CD14-positive monocyte (primary cell): ENCODE measurements at regions not wholly inside any gene's neighbourhood (a gene's known extent, or its start where the extent isn't known, plus 50 kb on each side); places are given as distances from the start of the nearest gene placed in this dataset.

Source experiments
- DNase-seq, 3 donors: peaks; one replicate each; pipeline ENCODE4 v3.0.0-alpha.2; 2011 to 2022
- H2AFZ ChIP-seq: 2 replicates; pipeline ENCODE4 v1.6.0; 2012; ENCODE audit warnings: mild to moderate bottlenecking, low read depth, low read length, inconsistent platforms; ENCODE audit not compliant: insufficient read depth, poor library complexity, severe bottlenecking
- H3K27ac ChIP-seq, 2 donors: 1 replicate in 1 of 2; 2 replicates in 1 of 2; pipeline ENCODE4 v1.5.1; 2012 to 2013; ENCODE audit warnings: low read length in 2 of 2, control low read depth in 1 of 2, inconsistent platforms in 1 of 2, low read depth in 1 of 2, mild to moderate bottlenecking in 1 of 2
- H3K27me3 ChIP-seq, 2 donors: one replicate each; pipeline versions ENCODE4 v1.6.0 to v1.6.1; 2011 to 2013; ENCODE audit warnings: low read length in 2 of 2; ENCODE audit not compliant: control insufficient read depth in 2 of 2, insufficient read depth in 2 of 2
- H3K36me3 ChIP-seq, 2 donors: replicated peaks in 1 of 2; 1 replicate in 1 of 2; 2 replicates in 1 of 2; pipeline versions ENCODE4 v1.5.1 to v1.6.1; 2012 to 2013; ENCODE audit warnings: low read length in 2 of 2, control low read depth in 1 of 2, inconsistent platforms in 1 of 2, mild to moderate bottlenecking in 1 of 2; ENCODE audit not compliant: insufficient read depth in 2 of 2, control insufficient read depth in 1 of 2
- H3K4me1 ChIP-seq, 2 donors: 1 replicate in 1 of 2; 2 replicates in 1 of 2; pipeline versions ENCODE4 v1.5.1 to v1.6.1; 2012 to 2013; ENCODE audit warnings: low read length in 2 of 2, control low read depth in 1 of 2, inconsistent platforms in 1 of 2, mild to moderate bottlenecking in 1 of 2, moderate library complexity in 1 of 2; ENCODE audit not compliant: insufficient read depth in 2 of 2, control insufficient read depth in 1 of 2
- H3K4me2 ChIP-seq: replicated peaks from 2 replicates; pipeline ENCODE3; 2012; ENCODE audit warnings: low read length, moderate library complexity, mild to moderate bottlenecking; ENCODE audit not compliant: poor library complexity, severe bottlenecking; ENCODE audit errors: extremely low read depth
- H3K4me3 ChIP-seq, 3 experiments: fragments of 200-600 bp in 1 of 3; sonication (generic) in 1 of 3; replicated peaks in 1 of 3; 1 replicate in 2 of 3; 2 replicates in 1 of 3; pipeline ENCODE4 v1.5.1; 2011 to 2013; ENCODE audit warnings: low read length in 3 of 3, mild to moderate bottlenecking in 3 of 3, control low read depth in 2 of 3, low read depth in 2 of 3, inconsistent platforms in 1 of 3, moderate library complexity in 1 of 3
- H3K79me2 ChIP-seq: 2 replicates; pipeline ENCODE4 v1.6.0; 2012; ENCODE audit warnings: mild to moderate bottlenecking, control low read depth, inconsistent platforms, low read length, moderate library complexity; ENCODE audit not compliant: insufficient read depth
- H3K9ac ChIP-seq: 2 replicates; pipeline ENCODE4 v1.6.0; 2017; ENCODE audit warnings: low read length, mild to moderate bottlenecking; ENCODE audit not compliant: insufficient read depth, poor library complexity, severe bottlenecking
- H3K9me3 ChIP-seq, 2 donors: replicated peaks in 1 of 2; 1 replicate in 1 of 2; 2 replicates in 1 of 2; pipeline versions ENCODE4 v1.5.1 to v1.6.1; 2012 to 2013; ENCODE audit warnings: low read length in 2 of 2, control low read depth in 1 of 2; ENCODE audit not compliant: control insufficient read depth in 1 of 2, insufficient read depth in 1 of 2
- H4K20me1 ChIP-seq: 2 replicates; pipeline ENCODE4 v1.6.0; 2012; ENCODE audit warnings: mild to moderate bottlenecking, low read length, control low read depth, moderate library complexity; ENCODE audit not compliant: insufficient read depth
- H3K27ac Mint-ChIP-seq, 7 donors: one replicate each; pipeline ENCODE4 v1.8.0; 2020; ENCODE audit warnings: mild to moderate bottlenecking in 7 of 7, mixed read lengths in 7 of 7, moderate library complexity in 6 of 7, inconsistent platforms in 2 of 7
- H3K27me3 Mint-ChIP-seq, 3 donors: one replicate each; pipeline ENCODE4 v1.8.0; 2021 to 2022; ENCODE audit warnings: low read depth in 3 of 3, mild to moderate bottlenecking in 3 of 3, mixed read lengths in 3 of 3, moderate library complexity in 3 of 3, inconsistent platforms in 1 of 3
- H3K36me3 Mint-ChIP-seq, 2 donors: one replicate each; pipeline ENCODE4 v1.8.0; 2020; ENCODE audit warnings: mixed read lengths in 2 of 2, inconsistent platforms in 1 of 2, mild to moderate bottlenecking in 1 of 2
- H3K4me1 Mint-ChIP-seq: one replicate; pipeline ENCODE4 v1.8.0; 2020; ENCODE audit warnings: mild to moderate bottlenecking, mixed read lengths
- H3K4me3 Mint-ChIP-seq, 2 donors: one replicate each; pipeline ENCODE4 v1.8.0; 2020; ENCODE audit warnings: mild to moderate bottlenecking in 2 of 2, mixed read lengths in 2 of 2, moderate library complexity in 1 of 2
- H3K9me3 Mint-ChIP-seq, 7 donors: one replicate each; pipeline ENCODE4 v1.8.0; 2020 to 2022; ENCODE audit warnings: mixed read lengths in 7 of 7, mild to moderate bottlenecking in 6 of 7, moderate library complexity in 6 of 7, inconsistent platforms in 2 of 7
- CTCF ChIP-seq: fragments of 200-600 bp; IDR thresholded peaks from one replicate; pipeline ENCODE4 v1.8.0; 2022; ENCODE audit warnings: antibody characterized with exemption, mild to moderate bottlenecking
- WGBS: methylation state at CpG from one replicate; pipeline ENCODE4 v1.1.5; 2013; ENCODE audit warnings: missing lambda C conversion rate; ENCODE audit not compliant: insufficient coverage; 5-methylcytosine and 5-hydroxymethylcytosine counted together
- intact Hi-C, 2 donors: fragments of 100-400 bp; cut with micrococcal nuclease; formaldehyde crosslinking; loops; one replicate each; pipeline versions ENCODE4 v1.15.0 to v1.15.1; 2023

- Mint-ChIP-seq H3K36me3 (no peaks in the 10 kb centered on the region), H3K4me1 (no peaks in the 10 kb centered on the region), H3K9me3 (peaks cover 0 to 4% (median 1%) of the 10 kb centered on the region in 7 donors), H3K27me3 (peaks cover 0 to 2% (median 1%) of the 10 kb centered on the region in 3 donors), H3K4me3 (peak overlapping the region in 1 of 2 donors; percentile 28), H3K27ac (no peak overlapping the region)
- Histone ChIP-seq H2AFZ (no peak overlapping the region), H4K20me1 (no peaks in the 10 kb centered on the region), H3K4me3 (no peak overlapping the region), H3K79me2 (no peaks in the 10 kb centered on the region), H3K36me3 (no peaks in the 10 kb centered on the region), H3K9ac (no peak overlapping the region), H3K27me3 (no peaks in the 10 kb centered on the region), H3K9me3 (no peaks in the 10 kb centered on the region), H3K4me2 (no peak overlapping the region), H3K27ac (no peak overlapping the region), H3K4me1 (no peaks in the 10 kb centered on the region)
- WGBS = no CpG with 5 or more reads among the region's 2 CpGs
- intact Hi-C loops = no loop called here
- DNase-seq = no peak
- TF ChIP-seq CTCF = no peak
Measured at GRCh38 chr2:19507137-19507536, 148.7 kb upstream of the OSR1 start.

DNA sequence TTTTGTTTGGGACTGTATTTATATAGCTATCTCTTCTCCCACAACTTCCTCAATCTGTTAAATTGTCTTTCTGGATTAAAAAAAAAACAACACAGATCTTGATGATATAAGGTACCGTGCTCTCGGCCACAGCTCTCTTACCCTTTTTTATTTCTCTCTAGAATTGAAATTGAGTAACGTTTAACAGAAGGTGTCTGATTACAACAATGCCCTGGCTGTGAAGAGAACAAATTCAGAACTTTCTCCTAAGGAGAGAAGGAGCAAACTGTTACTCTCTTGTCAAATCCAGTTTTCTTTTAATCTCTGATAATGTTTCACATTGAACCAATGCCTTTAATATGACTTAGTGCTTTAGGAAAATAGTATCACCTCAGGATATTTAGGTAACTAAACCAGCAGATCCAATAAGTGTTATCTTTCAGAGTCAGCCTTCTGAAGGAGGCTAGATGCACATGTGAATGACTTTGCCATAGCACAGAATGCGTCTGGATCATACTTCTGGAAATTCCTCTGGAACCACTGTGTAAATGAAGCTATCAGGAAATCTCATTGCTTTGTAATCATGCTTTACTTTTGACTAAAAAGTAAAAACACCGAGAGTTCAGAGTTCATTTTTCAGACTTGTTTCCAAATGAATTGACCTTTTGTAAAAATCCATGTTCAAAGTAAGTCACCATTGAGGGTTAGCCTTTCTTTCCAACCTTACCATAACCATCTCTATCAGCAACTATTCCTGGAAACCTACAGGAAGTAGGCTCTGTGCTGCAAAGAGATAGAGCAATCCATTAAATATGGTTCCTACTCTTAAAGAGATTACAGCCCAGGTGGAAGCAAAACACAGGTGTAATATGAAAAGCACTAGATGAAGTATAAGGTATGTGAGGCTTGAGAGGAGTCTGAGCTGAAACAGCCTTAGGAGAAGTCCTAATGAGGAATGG lies 147.0 kb upstream of the OSR1 start:
- Histone ChIP-seq H3K9ac (no peak overlapping the region), H3K79me2 (no peaks in the 10 kb centered on the region), H2AFZ (no peak overlapping the region), H3K4me3 (no peak overlapping the region), H3K27ac (no peak overlapping the region), H3K4me1 (no peaks in the 10 kb centered on the region), H3K36me3 (no peaks in the 10 kb centered on the region), H3K27me3 (no peaks in the 10 kb centered on the region), H4K20me1 (no peaks in the 10 kb centered on the region), H3K9me3 (no peaks in the 10 kb centered on the region), H3K4me2 (no peak overlapping the region)
- no peak overlapping the region for H3K4me3 Mint-ChIP-seq
- 94% methylated on average over 2 of the region's 5 CpGs for WGBS
- H3K9me3 Mint-ChIP-seq = peaks cover 0 to 5% (median 1%) of the 10 kb centered on the region in 7 donors
- H3K27me3 Mint-ChIP-seq = peaks cover 0 to 3% (median 2%) of the 10 kb centered on the region in 3 donors
- DNase-seq = no peak
- H3K27ac Mint-ChIP-seq = no peak overlapping the region
- H3K4me1 Mint-ChIP-seq = no peaks in the 10 kb centered on the region
- no peaks in the 10 kb centered on the region for H3K36me3 Mint-ChIP-seq
- intact Hi-C loops = no loop called here
- no peak for TF ChIP-seq CTCF
